WTC11 (cell line): ENCODE measurements at regions not wholly inside any gene's neighbourhood (a gene's known extent, or its start where the extent isn't known, plus 50 kb on each side); places are given as distances from the start of the nearest gene placed in this dataset.

Experiments
- ATAC-seq: fragments of 200-7000 bp; cut with Tn5 transposase; 2 replicates; pipeline ENCODE4 v1.10.0; 2021; ENCODE audit warnings: mild to moderate bottlenecking, moderate library complexity
- CTCF ChIA-PET: fragments of 300-600 bp; sonication (Branson Sonifier 250); formaldehyde crosslinking; loops from one replicate; lab custom pipeline; 2021; ENCODE audit warnings: antibody characterized with exemption; lab: Charles Lee
- POLR2A ChIA-PET: fragments of 350-600 bp; sonication (Branson Sonifier 250); formaldehyde crosslinking; loops from one replicate; lab custom pipeline; 2021; ENCODE audit warnings: antibody characterized with exemption; lab: Charles Lee
- DNase-seq: peaks from one replicate; pipeline ENCODE4 v3.0.0; 2021; ENCODE audit warnings: low spot score
- H3K27ac Mint-ChIP-seq: 2 replicates; pipeline ENCODE4 v1.8.0; 2021; ENCODE audit warnings: mixed read lengths
- H3K27me3 Mint-ChIP-seq: 2 replicates; pipeline ENCODE4 v1.8.0; 2021; ENCODE audit warnings: low read depth, mild to moderate bottlenecking, moderate library complexity, mixed read lengths
- H3K36me3 Mint-ChIP-seq: 2 replicates; pipeline ENCODE4 v1.8.0; 2021; ENCODE audit warnings: mixed read lengths
- H3K4me1 Mint-ChIP-seq: 2 replicates; pipeline ENCODE4 v1.8.0; 2022; ENCODE audit warnings: mixed read lengths
- H3K4me3 Mint-ChIP-seq: 2 replicates; pipeline ENCODE4 v1.8.0; 2021; ENCODE audit warnings: mild to moderate bottlenecking, moderate library complexity, mixed read lengths
- H3K9me3 Mint-ChIP-seq: 2 replicates; pipeline ENCODE4 v1.8.0; 2021; ENCODE audit warnings: mixed read lengths
- FOXK1 ChIP-seq: sonication (generic); formaldehyde crosslinking; IDR thresholded peaks from 2 replicates; pipeline ENCODE4 v1.8.0; 2022; ENCODE audit warnings: mild to moderate bottlenecking, moderate library complexity, missing genetic modification reagents
- GABPB1 ChIP-seq: sonication (generic); formaldehyde crosslinking; IDR thresholded peaks from 2 replicates; pipeline ENCODE4 v1.8.1; 2023; ENCODE audit warnings: mild to moderate bottlenecking, missing genetic modification reagents
- GTF2I ChIP-seq: fragments of 250-450 bp; sonication (Bioruptor Pico); conservative IDR thresholded peaks from 2 replicates; pipeline ENCODE4 v1.4.0; 2021; ENCODE audit warnings: mild to moderate bottlenecking
- IRF2 ChIP-seq: sonication (generic); formaldehyde crosslinking; IDR thresholded peaks from 2 replicates; pipeline ENCODE4 v1.8.0; 2022; ENCODE audit warnings: low read depth, missing genetic modification reagents, borderline replicate concordance
- JUN ChIP-seq: sonication (generic); formaldehyde crosslinking; IDR thresholded peaks from 2 replicates; pipeline ENCODE4 v1.8.0; 2023; ENCODE audit warnings: mild to moderate bottlenecking, missing genetic modification reagents
- MYBL2 ChIP-seq: sonication (generic); formaldehyde crosslinking; IDR thresholded peaks from 2 replicates; pipeline ENCODE4 v1.8.1; 2023; ENCODE audit warnings: mild to moderate bottlenecking, moderate library complexity, missing genetic modification reagents
- NR1H2 ChIP-seq: sonication (generic); formaldehyde crosslinking; IDR thresholded peaks from 2 replicates; pipeline ENCODE4 v1.9.0; 2021; ENCODE audit warnings: mild to moderate bottlenecking, moderate library complexity, missing genetic modification reagents
- NR3C1 ChIP-seq: sonication (generic); formaldehyde crosslinking; conservative IDR thresholded peaks from 2 replicates; pipeline ENCODE4 v1.8.1; 2023; ENCODE audit warnings: low read depth, mild to moderate bottlenecking, missing genetic modification reagents
- PRRX2 ChIP-seq: fragments of 250-450 bp; sonication (Bioruptor Pico); IDR thresholded peaks from 2 replicates; pipeline ENCODE4 v1.8.0; 2021; ENCODE audit warnings: mild to moderate bottlenecking
- RORB ChIP-seq: fragments of 250-450 bp; sonication (Bioruptor Pico); IDR thresholded peaks from 2 replicates; pipeline ENCODE4 v1.9.0; 2021; ENCODE audit warnings: mild to moderate bottlenecking
- SP1 ChIP-seq: sonication (generic); formaldehyde crosslinking; conservative IDR thresholded peaks from 2 replicates; pipeline ENCODE4 v1.8.1; 2022; ENCODE audit warnings: missing genetic modification reagents
- TEAD4 ChIP-seq: sonication (generic); formaldehyde crosslinking; IDR thresholded peaks from 2 replicates; pipeline ENCODE4 v1.8.0; 2022; ENCODE audit warnings: mild to moderate bottlenecking, missing genetic modification reagents
- ZNF416 ChIP-seq: fragments of 250-450 bp; sonication (Bioruptor Pico); IDR thresholded peaks from 2 replicates; pipeline ENCODE4 v1.9.0; 2021; ENCODE audit warnings: mild to moderate bottlenecking, inconsistent platforms
- TF ChIP-seq, protein P1 (sequence below): sonication (generic); formaldehyde crosslinking; conservative IDR thresholded peaks from 2 replicates; pipeline ENCODE4 v1.8.1; 2022; ENCODE audit warnings: mild to moderate bottlenecking, missing genetic modification reagents
- TF ChIP-seq, protein P2 (sequence below): sonication (generic); formaldehyde crosslinking; IDR thresholded peaks from 2 replicates; pipeline ENCODE4 v1.8.1; 2022; ENCODE audit warnings: low read depth, mild to moderate bottlenecking, moderate library complexity, missing genetic modification reagents, borderline replicate concordance
- TF ChIP-seq, protein P3 (sequence below): sonication (generic); formaldehyde crosslinking; IDR thresholded peaks from 2 replicates; pipeline ENCODE4 v1.8.0; 2022; ENCODE audit warnings: mild to moderate bottlenecking, missing genetic modification reagents
- TF ChIP-seq, protein P4 (sequence below): sonication (generic); formaldehyde crosslinking; IDR thresholded peaks from 2 replicates; pipeline ENCODE4 v1.8.1; 2022; ENCODE audit warnings: missing genetic modification reagents, borderline replicate concordance
- TF ChIP-seq, protein P5 (sequence below): fragments of 250-450 bp; sonication (Bioruptor Pico); IDR thresholded peaks from 2 replicates; pipeline ENCODE4 v2.1.2; 2022; ENCODE audit warnings: mild to moderate bottlenecking, moderate library complexity
- TF ChIP-seq, protein P6 (sequence below): sonication (generic); formaldehyde crosslinking; IDR thresholded peaks from 2 replicates; pipeline ENCODE4 v1.8.1; 2023; ENCODE audit warnings: mild to moderate bottlenecking, missing genetic modification reagents, borderline replicate concordance
- TF ChIP-seq, protein P7 (sequence below): sonication (generic); formaldehyde crosslinking; IDR thresholded peaks from 2 replicates; pipeline ENCODE4 v1.8.1; 2022; ENCODE audit warnings: low read depth, missing genetic modification reagents, borderline replicate concordance

DNA sequence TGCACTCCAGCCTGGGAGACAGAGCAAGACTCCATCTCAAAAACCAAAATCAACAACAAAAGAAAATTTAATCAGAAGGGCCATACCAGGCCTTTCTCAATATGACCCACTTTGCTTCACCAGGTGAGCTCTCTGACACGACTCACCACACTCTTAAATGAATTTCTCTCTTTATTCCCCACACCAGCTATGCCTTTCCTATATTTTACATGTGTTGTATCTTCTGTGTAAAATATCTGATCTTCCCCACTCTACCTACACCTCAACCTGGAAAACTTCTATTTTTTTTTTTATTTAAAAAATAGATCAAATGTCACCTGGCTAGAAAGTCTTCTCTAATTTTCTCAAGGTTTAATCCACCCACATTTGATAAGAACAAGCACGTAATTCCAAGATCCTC, 77.6 kb upstream of the SLC39A8 start:
- TF ChIP-seq, protein P1, sequence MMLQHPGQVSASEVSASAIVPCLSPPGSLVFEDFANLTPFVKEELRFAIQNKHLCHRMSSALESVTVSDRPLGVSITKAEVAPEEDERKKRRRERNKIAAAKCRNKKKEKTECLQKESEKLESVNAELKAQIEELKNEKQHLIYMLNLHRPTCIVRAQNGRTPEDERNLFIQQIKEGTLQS (CRISPR knock-in tag), result no peak
- TF ChIP-seq FOXK1 (CRISPR knock-in tag) (no peak), RORB (CRISPR knock-in tag) (no peak)
- TF ChIP-seq, protein P2, sequence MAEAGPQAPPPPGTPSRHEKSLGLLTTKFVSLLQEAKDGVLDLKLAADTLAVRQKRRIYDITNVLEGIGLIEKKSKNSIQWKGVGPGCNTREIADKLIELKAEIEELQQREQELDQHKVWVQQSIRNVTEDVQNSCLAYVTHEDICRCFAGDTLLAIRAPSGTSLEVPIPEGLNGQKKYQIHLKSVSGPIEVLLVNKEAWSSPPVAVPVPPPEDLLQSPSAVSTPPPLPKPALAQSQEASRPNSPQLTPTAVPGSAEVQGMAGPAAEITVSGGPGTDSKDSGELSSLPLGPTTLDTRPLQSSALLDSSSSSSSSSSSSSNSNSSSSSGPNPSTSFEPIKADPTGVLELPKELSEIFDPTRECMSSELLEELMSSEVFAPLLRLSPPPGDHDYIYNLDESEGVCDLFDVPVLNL (CRISPR knock-in tag), result no peak
- TF ChIP-seq, all 79 proteins: peak for 0
- ChIA-PET POLR2A (no interaction called here), CTCF (no interaction called here)
- Mint-ChIP-seq H3K36me3 (peaks cover 5% of the 10 kb centered on the region; the same call in 1 of the 2 replicates), H3K9me3 (peaks cover 18% of the 10 kb centered on the region), H3K4me1 (no peaks in the 10 kb centered on the region), H3K27me3 (no peaks in the 10 kb centered on the region), H3K4me3 (no peak overlapping the region), H3K27ac (no peak overlapping the region)
- DNase-seq, result no peak
- no peak for ATAC-seq

DNA sequence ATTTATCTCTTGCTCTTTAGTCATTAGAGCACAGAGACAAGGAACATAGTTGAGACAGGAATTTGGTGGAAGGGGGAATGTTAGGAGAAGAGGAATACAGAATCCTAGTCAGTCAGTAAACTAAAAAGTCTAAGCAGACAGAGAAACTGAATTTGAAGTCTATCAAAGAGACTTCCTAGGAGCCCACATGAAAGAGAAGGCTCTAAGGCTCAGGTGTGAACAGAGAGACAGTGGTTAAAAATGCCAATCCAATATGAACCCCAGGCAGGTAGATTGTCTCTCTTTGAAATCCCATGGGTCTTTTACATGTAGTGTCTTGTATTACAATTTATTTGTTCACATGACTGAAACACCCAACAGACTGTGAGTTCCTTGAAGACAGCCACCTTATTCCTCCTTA, 77.8 kb upstream of the NFKB1 start:
- peaks cover 5% of the 10 kb centered on the region; the same call in 1 of the 2 replicates for H3K36me3 Mint-ChIP-seq
- DNase-seq (no peak), ATAC-seq (no peak)
- H3K4me3 Mint-ChIP-seq, result no peak overlapping the region
- peaks cover 18% of the 10 kb centered on the region for H3K9me3 Mint-ChIP-seq
- H3K27me3 Mint-ChIP-seq, result no peaks in the 10 kb centered on the region
- no peak for TF ChIP-seq PRRX2 (CRISPR knock-in tag)
- TF ChIP-seq, protein P3, sequence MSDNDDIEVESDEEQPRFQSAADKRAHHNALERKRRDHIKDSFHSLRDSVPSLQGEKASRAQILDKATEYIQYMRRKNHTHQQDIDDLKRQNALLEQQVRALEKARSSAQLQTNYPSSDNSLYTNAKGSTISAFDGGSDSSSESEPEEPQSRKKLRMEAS, result no peak
- TF ChIP-seq GABPB1 (CRISPR knock-in tag), result no peak
- TF ChIP-seq SP1 (CRISPR knock-in tag), result no peak
- TF ChIP-seq, protein P4, sequence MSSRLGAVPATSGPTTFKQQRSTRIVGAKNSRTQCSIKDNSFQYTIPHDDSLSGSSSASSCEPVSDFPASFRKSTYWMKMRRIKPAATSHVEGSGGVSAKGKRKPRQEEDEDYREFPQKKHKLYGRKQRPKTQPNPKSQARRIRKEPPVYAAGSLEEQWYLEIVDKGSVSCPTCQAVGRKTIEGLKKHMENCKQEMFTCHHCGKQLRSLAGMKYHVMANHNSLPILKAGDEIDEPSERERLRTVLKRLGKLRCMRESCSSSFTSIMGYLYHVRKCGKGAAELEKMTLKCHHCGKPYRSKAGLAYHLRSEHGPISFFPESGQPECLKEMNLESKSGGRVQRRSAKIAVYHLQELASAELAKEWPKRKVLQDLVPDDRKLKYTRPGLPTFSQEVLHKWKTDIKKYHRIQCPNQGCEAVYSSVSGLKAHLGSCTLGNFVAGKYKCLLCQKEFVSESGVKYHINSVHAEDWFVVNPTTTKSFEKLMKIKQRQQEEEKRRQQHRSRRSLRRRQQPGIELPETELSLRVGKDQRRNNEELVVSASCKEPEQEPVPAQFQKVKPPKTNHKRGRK (CRISPR knock-in tag), result no peak
- no peak for TF ChIP-seq TEAD4 (CRISPR knock-in tag)
- TF ChIP-seq, protein P5, sequence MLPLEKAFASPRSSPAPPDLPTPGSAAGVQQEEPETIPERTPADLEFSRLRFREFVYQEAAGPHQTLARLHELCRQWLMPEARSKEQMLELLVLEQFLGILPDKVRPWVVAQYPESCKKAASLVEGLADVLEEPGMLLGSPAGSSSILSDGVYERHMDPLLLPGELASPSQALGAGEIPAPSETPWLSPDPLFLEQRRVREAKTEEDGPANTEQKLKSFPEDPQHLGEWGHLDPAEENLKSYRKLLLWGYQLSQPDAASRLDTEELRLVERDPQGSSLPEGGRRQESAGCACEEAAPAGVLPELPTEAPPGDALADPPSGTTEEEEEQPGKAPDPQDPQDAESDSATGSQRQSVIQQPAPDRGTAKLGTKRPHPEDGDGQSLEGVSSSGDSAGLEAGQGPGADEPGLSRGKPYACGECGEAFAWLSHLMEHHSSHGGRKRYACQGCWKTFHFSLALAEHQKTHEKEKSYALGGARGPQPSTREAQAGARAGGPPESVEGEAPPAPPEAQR (CRISPR knock-in tag), result no peak
- TF ChIP-seq, protein P6, sequence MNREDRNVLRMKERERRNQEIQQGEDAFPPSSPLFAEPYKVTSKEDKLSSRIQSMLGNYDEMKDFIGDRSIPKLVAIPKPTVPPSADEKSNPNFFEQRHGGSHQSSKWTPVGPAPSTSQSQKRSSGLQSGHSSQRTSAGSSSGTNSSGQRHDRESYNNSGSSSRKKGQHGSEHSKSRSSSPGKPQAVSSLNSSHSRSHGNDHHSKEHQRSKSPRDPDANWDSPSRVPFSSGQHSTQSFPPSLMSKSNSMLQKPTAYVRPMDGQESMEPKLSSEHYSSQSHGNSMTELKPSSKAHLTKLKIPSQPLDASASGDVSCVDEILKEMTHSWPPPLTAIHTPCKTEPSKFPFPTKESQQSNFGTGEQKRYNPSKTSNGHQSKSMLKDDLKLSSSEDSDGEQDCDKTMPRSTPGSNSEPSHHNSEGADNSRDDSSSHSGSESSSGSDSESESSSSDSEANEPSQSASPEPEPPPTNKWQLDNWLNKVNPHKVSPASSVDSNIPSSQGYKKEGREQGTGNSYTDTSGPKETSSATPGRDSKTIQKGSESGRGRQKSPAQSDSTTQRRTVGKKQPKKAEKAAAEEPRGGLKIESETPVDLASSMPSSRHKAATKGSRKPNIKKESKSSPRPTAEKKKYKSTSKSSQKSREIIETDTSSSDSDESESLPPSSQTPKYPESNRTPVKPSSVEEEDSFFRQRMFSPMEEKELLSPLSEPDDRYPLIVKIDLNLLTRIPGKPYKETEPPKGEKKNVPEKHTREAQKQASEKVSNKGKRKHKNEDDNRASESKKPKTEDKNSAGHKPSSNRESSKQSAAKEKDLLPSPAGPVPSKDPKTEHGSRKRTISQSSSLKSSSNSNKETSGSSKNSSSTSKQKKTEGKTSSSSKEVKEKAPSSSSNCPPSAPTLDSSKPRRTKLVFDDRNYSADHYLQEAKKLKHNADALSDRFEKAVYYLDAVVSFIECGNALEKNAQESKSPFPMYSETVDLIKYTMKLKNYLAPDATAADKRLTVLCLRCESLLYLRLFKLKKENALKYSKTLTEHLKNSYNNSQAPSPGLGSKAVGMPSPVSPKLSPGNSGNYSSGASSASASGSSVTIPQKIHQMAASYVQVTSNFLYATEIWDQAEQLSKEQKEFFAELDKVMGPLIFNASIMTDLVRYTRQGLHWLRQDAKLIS (CRISPR knock-in tag), result no peak
- TF ChIP-seq IRF2, result no peak
- TF ChIP-seq JUN (CRISPR knock-in tag), result no peak
- no peak for TF ChIP-seq NR3C1
- TF ChIP-seq, protein P2 (CRISPR knock-in tag), result no peak
- TF ChIP-seq, protein P7, sequence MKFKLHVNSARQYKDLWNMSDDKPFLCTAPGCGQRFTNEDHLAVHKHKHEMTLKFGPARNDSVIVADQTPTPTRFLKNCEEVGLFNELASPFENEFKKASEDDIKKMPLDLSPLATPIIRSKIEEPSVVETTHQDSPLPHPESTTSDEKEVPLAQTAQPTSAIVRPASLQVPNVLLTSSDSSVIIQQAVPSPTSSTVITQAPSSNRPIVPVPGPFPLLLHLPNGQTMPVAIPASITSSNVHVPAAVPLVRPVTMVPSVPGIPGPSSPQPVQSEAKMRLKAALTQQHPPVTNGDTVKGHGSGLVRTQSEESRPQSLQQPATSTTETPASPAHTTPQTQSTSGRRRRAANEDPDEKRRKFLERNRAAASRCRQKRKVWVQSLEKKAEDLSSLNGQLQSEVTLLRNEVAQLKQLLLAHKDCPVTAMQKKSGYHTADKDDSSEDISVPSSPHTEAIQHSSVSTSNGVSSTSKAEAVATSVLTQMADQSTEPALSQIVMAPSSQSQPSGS (CRISPR knock-in tag), result no peak
- TF ChIP-seq NR1H2, result no peak
- no peak for TF ChIP-seq ZNF416 (CRISPR knock-in tag)
- TF ChIP-seq MYBL2 (CRISPR knock-in tag), result no peak
- TF ChIP-seq GTF2I (CRISPR knock-in tag), result no peak
- H3K4me1 Mint-ChIP-seq, result no peaks in the 10 kb centered on the region
- ChIA-PET POLR2A (no interaction called here), CTCF (no interaction called here)
- H3K27ac Mint-ChIP-seq, result no peak overlapping the region
